Neural crest cell (in vitro differentiated cells): ENCODE measurements at regions not wholly inside any gene's neighbourhood (a gene's known extent, or its start where the extent isn't known, plus 50 kb on each side); places are given as distances from the start of the nearest gene placed in this dataset.

ENCODE experiments used
- DNase-seq: peaks from one replicate; pipeline ENCODE4 v3.0.0; 2021; ENCODE audit warnings: low read depth, mixed read lengths, low spot score
- H3K27ac Mint-ChIP-seq: one replicate; pipeline ENCODE4 v1.8.0; 2021; ENCODE audit warnings: mild to moderate bottlenecking, mixed read lengths; ENCODE audit not compliant: unreplicated experiment
- H3K27me3 Mint-ChIP-seq: 2 replicates; pipeline ENCODE4 v1.8.0; 2021; ENCODE audit warnings: low read depth, mild to moderate bottlenecking, mixed read lengths
- H3K36me3 Mint-ChIP-seq: 2 replicates; pipeline ENCODE4 v1.8.0; 2021; ENCODE audit warnings: low read depth, mild to moderate bottlenecking, mixed read lengths
- H3K4me1 Mint-ChIP-seq: 2 replicates; pipeline ENCODE4 v1.8.0; 2021; ENCODE audit warnings: mixed read lengths
- H3K4me3 Mint-ChIP-seq: one replicate; pipeline ENCODE4 v1.8.0; 2021; ENCODE audit warnings: mild to moderate bottlenecking, mixed read lengths
- H3K9me3 Mint-ChIP-seq: 2 replicates; pipeline ENCODE4 v1.8.0; 2021; ENCODE audit warnings: mixed read lengths
- CTCF ChIP-seq: fragments of 200-600 bp; sonication (generic); conservative IDR thresholded peaks from 2 replicates; pipeline ENCODE4 v1.5.0; 2021; ENCODE audit warnings: antibody characterized with exemption, mild to moderate bottlenecking

GRCh38 chr13:69556540-69557196, 551.0 kb upstream of the ATXN8OS start:
- H3K4me3 Mint-ChIP-seq, result no peak overlapping the region
- H3K27ac Mint-ChIP-seq, result no peak overlapping the region
- H3K9me3 Mint-ChIP-seq, result peaks cover 2% of the 10 kb centered on the region
- no peaks in the 10 kb centered on the region for H3K27me3 Mint-ChIP-seq
- no peaks in the 10 kb centered on the region for H3K4me1 Mint-ChIP-seq
- no peak for DNase-seq
- TF ChIP-seq CTCF, result no peak
- no peaks in the 10 kb centered on the region for H3K36me3 Mint-ChIP-seq

DNA sequence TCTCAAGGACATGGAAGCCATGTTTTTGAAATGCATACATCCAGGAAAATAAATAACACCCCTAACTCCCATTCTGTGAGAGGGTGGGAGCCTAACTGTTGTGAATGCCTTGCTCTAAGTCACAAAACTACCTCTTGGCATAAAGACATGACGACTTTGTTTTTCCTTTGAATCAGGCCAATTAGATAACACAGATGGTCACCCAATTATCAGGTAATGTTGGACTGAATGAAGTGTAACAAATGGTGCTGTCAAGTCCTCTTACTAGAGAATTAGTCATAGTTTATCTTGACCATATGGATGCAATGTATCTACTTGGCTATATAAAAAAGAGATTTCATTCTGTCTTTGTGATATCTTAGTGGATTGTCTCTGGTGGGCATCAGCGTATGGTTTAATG, 553.6 kb upstream of the ATXN8OS start:
- peaks cover 6% of the 10 kb centered on the region for H3K9me3 Mint-ChIP-seq
- DNase-seq, result no peak
- H3K4me3 Mint-ChIP-seq, result no peak overlapping the region
- no peaks in the 10 kb centered on the region for H3K36me3 Mint-ChIP-seq
- no peaks in the 10 kb centered on the region for H3K4me1 Mint-ChIP-seq
- no peak for TF ChIP-seq CTCF
- H3K27ac Mint-ChIP-seq, result no peak overlapping the region
- H3K27me3 Mint-ChIP-seq, result no peaks in the 10 kb centered on the region

GRCh38 chr13:69551193-69551592, 556.4 kb upstream of the ATXN8OS start:
- no peaks in the 10 kb centered on the region for H3K27me3 Mint-ChIP-seq
- no peak for TF ChIP-seq CTCF
- no peak overlapping the region for H3K4me3 Mint-ChIP-seq
- H3K36me3 Mint-ChIP-seq, result no peaks in the 10 kb centered on the region
- no peaks in the 10 kb centered on the region for H3K4me1 Mint-ChIP-seq
- DNase-seq, result no peak
- no peak overlapping the region for H3K27ac Mint-ChIP-seq
- H3K9me3 Mint-ChIP-seq, result peaks cover 3% of the 10 kb centered on the region

DNA sequence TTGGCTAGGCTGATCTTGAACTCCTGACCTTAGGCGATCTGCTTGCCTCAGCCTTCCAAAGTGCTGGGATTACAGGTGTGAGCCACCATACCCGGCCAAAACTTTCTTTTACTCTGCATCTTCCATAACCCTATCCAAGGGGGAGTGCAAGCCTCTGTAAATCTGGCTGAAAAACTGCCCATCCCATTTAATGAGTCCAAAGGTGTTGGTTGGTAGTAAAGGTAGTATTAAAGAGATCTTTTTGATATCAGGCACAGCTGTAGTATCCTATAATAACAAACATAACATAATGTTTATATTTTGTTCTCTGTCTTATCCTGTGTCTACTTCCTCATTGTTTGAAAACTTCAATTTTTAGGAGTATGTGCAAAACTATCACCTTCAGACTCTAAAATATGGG, 559.8 kb upstream of the ATXN8OS start:
- Mint-ChIP-seq H3K4me3 (no peak overlapping the region), H3K27me3 (no peaks in the 10 kb centered on the region), H3K36me3 (no peaks in the 10 kb centered on the region), H3K9me3 (peaks cover 3% of the 10 kb centered on the region), H3K4me1 (peaks cover 4% of the 10 kb centered on the region), H3K27ac (no peak overlapping the region)
- DNase-seq, result no peak
- no peak for TF ChIP-seq CTCF

DNA sequence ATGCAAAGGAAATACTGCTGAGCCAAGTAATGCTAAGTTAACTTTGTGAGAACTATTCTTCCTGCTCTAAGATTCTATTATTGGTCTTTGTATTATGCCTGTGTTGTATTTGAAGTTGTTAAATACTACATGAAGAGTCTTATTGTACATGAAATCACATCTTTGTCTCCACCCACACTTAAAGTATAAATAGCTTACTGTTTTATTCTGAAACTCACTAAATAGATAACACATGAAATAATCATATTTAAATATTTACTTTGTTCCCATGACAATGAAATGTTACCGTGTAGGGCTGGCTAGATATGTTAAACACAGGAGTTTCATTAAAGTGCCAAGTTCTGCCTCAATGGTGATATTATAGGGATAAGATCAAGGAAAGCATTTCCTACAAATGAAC, 562.1 kb upstream of the ATXN8OS start:
- no peaks in the 10 kb centered on the region for H3K36me3 Mint-ChIP-seq
- H3K4me1 Mint-ChIP-seq, result peaks cover 4% of the 10 kb centered on the region
- TF ChIP-seq CTCF, result no peak
- no peak overlapping the region for H3K4me3 Mint-ChIP-seq
- no peak overlapping the region for H3K27ac Mint-ChIP-seq
- no peak for DNase-seq
- H3K9me3 Mint-ChIP-seq, result peaks cover 3% of the 10 kb centered on the region
- no peaks in the 10 kb centered on the region for H3K27me3 Mint-ChIP-seq
